ENCODE measurements at regions not wholly inside any gene's neighbourhood (a gene's known extent, or its start where the extent isn't known, plus 50 kb on each side); places are given as distances from the start of the nearest gene placed in this dataset.
"Not testable (repeated sequence)": the region's sequence is repeated elsewhere in the genome, so short reads cannot be mapped to it uniquely, and the experiment has no call there.

DNA sequence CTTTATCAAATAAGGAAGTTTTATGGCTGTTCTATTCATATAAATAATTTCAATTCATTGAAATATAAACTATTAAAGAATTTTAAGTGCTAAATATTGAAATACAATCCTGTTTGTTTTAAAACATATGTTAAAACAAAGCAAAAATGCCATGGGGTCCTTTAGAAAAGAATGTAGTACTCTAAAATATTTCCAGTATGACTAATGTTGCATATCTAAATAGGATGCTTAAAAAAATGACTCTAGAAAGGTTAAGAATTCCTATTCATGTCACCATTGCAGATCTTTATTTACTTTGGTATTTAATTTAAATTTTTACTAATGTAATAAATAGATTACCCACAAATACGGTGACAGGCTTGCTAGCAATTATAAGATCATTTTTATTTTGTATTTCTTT is 132.3 kb downstream of the ZNF608 start:
- no peak for DNase-seq

DNA sequence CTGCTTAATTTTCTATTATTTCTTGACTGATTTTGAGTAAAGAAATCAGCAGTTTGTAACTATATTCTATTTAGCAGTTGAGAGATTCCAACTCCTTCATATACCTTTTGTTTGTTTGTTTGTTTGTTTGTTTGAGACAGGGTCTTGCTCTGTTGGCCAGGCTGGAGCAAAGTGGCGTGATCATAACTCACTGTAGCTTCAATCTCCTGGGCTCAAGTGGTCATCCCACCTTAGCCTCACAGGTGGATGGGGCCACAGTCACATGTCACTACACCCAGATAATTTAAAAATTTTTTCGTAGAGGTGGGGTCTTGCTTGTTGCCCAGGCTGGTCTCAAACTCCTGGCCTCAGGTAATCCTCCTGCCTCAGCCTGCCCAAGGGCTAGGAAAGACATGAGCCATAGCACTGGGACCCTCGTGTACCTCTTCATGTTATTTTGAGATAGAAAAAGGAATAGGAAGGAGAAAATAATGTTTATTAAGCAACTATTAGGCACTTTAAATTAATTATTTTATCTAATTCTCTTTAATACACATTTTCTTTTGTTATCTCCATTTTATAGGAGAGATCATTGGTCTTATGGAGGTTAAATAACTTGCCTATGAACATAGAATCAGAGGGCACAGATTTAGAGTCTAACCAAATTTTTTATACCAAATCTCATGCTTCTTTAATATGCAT is 133.0 kb downstream of the ZNF608 start:
- DNase-seq = no peak

DNA sequence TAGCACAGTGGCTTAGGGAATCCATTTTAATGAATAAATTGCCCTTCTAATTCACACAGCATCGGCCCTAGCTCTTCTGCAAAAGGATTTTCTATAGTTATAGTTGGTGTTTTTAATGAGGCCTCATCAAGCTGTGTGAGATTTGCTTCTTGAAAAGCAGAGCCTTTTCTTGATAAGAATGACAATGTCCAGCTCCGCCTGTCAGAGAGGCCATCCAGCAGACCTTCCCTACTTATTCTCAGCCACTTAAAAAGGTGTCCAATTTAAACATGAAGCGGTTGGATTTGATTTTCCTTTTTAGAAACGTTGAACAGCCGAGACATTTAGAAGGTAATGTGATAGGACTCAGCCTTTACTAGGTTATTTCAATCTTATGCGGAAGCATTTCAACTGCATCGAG is 134.4 kb downstream of the ZNF608 start:
- no peak for DNase-seq

DNA sequence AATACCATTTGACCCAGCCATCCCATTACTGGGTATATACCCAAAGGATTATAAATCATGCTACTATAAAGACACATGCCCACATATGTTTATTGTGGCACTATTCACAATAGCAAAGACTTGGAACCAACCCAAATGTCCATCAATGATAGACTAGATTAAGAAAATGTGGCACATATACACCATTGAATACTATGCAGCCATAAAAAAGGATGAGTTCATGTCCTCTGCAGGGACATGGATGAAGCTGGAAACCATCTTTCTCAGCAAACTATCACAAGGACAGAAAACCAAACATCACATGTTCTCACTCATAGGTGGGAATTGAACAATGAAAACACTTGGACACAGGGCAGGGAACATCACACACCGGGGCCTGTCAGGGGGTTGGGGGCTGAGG is 135.2 kb downstream of the ZNF608 start:
- DNase-seq = not testable (repeated sequence)

DNA sequence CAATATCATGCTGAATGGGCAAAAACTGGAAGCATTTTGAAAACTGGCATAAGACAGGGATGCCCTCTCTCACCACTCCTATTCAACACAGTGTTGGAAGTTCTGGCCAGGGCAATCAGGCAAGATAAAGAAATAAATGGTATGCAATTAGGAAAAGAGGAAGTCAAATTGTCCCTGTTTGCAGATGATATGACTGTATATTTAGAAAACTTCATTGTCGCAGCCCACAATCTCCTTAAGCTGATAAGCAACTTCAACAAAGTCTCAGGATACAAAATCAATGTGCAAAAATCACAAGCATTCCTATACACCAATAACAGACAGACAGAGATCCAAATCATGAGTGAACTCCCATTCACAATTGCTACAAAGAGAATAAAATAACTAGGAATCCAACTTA is 136.8 kb downstream of the ZNF608 start:
- not testable (repeated sequence) for DNase-seq

DNA sequence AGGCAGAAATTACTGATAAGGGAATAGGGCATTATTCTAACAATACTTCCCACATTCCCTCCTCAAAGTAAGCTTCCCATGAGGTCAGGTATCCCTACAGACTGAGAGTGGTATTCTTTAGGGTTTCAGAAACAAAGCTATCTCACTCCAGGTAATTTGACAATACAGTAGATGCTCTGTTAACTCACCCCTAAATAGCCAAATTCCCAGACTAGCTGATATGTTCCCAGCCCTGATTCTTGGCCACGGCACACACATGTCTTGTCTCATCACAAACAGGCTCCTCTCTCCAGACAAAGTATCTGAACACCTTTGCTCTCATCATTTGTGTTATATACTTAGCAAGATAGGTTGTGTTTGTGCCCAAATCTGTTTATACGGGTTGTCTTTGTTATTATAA is 139.9 kb downstream of the ZNF608 start:
- no peak for DNase-seq

DNA sequence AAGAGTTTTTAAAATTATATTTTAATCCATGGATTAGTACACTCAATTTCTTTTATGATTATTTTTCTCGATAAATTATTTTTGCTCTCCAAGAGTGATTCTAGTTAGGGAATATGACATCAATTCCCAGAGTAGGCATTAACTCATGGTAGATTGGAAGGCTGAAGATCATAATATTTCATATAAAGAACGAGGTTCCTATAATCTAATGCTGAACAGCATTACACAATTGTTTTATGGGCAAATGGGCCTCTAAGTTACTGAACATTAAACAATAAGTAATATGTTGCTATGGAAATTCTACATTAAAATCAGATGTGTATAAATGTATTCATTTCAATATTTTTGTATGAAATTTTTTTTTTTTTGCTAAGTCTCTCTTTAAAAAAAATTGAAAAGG is 140.3 kb downstream of the ZNF608 start:
- no peak for DNase-seq

DNA sequence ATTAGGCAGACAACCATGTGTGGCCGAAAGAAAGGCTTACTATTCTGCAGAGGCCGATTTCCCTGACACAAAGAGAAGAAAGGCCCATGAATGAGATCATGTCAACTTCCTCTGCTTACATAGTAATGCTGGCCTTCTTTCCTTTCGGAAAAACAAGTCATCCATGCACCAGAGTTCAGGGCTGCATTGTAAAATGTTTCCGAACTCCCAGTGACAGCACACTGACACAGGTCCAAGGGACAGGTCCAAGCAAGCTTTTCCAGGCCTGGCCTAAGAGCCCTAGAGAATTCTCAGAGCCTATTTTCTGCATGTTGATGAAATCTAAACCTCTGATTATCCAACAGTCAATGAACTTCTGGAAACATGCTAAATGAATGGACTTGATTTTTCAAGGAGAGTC is 140.9 kb downstream of the ZNF608 start:
- no peak for DNase-seq

DNA sequence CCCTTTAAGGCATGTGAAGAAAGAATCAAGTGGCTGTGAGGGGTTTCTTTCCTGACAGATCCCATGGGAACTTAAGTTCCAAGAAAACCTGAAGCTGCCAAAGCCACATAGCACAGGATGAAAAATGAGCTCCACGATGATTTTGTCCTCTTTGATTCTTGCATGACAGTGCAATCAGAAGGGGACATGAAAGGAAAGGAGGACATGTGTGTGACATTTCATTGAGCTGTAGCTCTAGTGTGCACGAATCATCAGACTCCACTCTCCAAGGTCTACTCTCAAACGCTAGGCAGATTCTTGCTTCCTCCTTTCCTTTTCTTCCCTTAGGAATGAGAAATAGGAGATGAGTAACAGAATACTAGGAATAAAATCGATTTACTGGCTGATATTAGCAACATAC is 142.0 kb downstream of the ZNF608 start:
- DNase-seq = no peak

DNA sequence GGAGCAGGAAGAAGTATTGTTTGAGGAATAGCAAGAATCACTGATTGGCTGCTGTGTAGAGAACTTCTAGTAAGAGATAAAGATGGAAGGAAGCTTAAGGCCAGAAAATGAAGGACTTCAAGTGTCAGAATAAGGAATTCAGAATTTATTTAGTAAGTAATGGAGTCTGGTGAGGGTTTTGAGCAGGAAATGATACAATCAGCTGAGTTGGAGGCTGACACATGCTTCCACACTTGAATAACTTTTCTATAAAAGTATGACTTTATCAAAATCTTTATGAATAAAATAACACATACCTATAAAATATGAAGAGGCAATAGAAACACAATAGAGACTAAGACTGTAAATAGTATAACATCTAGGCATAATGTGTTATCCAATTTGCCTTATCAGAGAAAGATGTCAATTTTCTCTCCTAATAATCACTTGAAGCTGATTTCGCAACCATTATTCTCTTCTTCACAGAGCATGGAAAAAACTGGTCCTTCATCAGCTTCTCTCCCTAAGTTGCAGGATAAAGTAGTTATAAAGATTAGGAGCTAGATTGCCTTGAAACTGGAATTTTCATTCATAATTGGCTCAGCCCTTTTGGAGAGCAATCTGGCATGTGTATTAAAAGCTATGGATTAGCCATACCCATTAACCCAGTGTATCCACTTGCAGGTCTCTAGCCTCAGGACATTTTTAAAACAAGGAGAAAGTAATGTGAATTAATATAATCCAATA is 143.4 kb downstream of the ZNF608 start:
- DNase-seq = no peak

DNA sequence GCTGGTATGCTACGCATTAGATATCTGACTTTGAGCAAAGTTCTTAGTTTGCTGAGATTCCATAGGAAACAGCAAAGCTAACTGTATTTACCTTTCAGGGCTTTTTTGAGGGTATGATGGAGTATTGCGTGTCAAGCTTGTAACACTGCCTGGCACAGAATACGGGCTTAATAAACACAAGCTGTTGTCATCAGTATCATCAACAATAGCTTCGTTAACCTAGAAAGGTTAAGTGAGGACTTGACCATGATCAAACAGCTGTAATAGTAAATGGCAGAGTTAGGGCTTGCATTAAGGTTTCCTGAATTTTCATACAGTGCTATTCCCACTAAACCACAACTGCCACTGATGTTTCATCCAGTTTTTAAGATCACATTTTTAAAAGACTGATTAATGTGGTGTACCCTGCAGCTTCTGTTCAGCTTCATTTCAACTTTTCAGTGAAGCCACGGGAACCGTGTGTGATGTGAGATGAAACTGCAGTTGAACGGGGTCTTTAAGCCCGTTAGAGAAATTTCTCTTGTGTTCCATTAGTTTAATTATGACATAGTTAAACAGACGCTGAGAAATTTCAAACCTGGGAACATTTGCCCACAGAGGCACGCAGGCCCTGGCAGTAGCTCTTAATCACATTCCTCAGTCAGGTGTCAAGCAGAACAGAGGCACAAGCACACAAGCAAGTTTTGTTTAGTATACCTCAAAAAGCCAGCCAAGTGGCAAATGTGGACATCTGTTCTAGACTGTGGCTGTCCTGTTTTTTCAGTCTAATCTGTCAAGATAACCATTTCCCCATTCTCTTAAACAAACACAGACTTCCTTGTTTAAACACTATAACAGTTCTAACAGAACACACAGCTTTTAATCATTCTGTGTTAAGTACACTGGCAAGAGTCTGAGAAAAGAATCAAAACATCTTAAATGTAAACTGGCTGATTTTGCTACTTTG is 147.1 kb downstream of the ZNF608 start:
- no peak for DNase-seq

DNA sequence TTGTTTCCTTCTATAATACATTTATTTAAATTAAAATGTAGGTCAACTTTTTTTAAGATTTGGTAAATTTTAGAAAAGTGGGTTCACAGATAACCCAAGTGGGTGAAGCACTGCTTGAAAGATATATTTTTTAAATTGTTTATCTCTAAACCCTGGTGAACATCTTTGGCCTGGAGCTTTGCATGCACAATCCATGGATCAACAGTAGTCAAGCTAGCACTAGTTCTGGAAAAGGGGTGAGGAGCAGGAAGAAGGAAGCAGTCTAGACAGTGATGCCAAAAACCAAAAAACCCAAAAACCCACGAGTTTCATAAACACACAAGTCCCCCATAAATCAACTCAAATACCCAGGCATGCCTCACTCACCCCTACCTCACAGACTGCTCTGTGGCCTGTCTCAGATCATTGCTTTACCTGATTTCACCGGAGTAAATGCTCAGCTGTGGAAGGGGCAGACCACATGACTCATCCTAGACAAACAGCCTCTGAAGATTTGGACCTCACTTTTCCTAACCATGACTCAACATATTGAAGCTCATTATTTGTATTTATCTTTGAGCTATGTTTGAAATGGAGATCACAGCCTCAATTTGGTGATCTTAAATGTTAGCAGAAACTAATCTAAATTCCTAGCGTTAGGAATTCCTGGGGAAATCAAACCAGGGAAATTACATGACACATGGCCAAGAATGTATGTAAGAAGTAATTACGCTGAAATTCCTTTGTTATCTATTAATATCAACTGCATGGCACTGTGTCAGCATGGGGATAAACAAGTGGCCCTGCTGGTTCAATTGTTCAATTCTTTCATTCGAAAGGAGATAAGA is 149.6 kb downstream of the ZNF608 start:
- no peak for DNase-seq

DNA sequence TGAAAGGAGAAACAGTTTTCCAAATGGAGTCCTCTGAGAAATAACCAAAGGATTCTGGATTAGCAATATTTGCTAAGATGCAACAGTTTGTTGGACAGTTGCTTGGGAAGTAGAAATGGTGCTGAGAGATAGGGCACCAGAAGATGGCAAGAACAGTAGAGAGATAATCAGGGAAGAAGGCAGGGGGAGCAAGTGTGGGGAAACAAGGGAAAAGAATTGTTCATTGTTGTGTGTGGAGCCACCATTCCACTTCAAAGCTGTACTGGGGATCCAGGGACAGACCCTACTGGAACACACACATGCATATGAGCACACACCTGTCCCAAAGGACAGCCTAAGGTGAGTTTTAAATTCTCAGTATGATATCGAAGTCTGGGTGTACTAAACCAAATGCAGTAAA is 152.5 kb downstream of the ZNF608 start:
- DNase-seq = no peak

DNA sequence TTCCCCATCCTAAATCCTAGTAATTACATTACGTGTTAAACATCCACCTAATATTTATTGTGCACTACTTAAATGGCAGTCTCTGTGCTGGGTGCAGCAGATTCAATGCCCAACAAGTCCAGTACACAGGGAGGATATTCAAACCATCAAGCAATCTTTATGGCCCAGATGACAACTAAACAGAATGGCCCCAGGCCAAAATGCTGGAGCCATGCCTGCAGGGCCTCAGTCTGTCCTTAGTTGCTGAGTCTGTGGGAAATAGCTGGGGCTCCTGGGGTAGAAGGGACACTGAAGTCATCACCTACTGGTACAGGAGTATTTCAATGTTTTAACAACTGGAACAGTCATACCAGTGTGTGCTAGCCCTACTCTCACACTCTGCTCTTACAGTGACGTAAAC is 153.5 kb downstream of the ZNF608 start:
- DNase-seq = no peak

DNA sequence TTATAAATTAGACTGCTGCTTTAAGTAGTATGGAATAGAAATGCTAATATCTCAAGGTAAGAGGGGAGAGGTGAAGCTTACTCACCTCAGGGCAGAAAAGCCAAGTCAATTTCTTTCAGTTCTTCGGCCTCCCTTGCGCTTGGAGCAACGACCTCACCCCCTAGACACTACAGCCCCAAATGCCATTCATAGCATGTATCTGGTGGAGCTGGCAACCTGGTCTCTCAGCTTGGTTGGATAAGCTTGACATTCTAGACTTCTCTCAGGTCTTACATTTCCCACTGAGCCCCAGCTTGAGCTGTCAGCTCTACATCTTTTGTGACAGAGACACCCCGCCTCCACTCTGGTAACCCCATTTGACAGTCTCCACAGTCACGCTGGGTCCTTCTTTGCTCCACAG is 154.9 kb downstream of the ZNF608 start:
- DNase-seq = no peak

DNA sequence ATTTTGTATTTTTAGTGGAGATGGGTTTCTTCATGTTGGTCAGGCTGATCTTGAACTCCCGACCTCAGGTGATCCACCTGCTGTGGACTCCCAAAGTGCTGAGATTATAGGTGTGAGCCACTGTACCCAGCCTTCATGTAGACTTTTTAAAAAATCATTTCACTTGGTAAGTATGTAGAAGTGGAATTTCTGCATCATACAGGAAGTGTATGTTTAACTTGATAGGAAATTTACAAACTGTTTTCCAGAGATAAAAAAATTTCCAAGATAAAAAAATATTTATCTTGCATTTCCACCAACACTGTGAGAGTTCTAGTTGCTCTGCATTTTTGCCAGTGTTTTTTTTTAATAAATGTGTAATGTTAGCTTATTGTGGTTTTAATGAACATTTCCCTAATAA is 155.8 kb downstream of the ZNF608 start:
- DNase-seq = no peak

DNA sequence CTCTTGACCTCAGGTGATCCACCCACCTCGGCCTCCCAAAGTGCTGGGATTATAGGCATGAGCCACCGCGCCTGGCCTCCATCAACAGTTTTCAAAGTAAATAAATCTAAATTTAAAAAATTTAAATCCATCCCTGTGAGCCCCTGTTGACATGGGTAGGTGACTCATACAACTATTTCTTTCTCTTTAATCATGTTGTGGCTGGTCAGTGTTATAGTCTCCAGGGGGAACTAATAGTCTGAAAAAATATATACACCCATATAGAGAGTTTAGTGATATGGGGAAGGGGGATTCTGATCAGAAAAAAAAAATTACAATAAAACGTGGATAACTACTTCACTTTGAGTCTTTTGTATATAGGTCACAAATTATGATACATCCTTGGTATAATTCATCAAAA is 159.2 kb downstream of the ZNF608 start:
- no peak for DNase-seq

DNA sequence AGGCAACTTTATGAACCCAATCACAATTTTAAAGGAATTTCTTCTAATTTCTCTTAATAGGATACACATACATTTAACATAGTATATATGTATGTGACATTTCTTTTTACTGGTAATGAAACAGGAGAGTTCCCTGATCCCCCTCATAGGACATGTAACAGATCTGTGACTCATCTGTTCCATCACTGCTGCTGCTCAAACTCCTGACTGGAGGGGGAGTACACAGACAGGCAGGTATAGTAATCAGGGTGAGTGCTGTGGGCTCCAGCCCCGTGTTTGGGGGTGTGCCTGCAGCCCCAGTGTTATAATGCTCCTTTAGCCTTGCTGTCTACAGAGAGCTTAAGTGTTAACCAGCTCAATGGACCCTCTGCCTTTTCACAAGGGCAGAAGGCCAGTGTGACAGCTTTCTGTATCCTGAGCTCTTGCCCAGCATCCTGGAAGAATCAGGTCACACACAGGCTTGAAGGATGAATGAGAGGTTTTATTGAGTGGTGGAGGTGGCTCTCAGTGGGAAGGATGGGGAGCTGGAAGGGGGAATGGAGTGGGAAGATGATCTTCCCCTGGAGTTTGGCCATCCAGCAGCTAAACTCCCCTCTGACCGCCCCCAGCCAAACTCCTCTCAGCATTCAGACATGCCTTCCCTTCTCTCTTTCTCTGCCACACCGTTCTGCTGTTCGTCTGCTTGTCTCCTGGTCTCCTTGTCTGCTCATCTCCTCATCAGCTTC is 161.3 kb downstream of the ZNF608 start:
- no peak for DNase-seq

DNA sequence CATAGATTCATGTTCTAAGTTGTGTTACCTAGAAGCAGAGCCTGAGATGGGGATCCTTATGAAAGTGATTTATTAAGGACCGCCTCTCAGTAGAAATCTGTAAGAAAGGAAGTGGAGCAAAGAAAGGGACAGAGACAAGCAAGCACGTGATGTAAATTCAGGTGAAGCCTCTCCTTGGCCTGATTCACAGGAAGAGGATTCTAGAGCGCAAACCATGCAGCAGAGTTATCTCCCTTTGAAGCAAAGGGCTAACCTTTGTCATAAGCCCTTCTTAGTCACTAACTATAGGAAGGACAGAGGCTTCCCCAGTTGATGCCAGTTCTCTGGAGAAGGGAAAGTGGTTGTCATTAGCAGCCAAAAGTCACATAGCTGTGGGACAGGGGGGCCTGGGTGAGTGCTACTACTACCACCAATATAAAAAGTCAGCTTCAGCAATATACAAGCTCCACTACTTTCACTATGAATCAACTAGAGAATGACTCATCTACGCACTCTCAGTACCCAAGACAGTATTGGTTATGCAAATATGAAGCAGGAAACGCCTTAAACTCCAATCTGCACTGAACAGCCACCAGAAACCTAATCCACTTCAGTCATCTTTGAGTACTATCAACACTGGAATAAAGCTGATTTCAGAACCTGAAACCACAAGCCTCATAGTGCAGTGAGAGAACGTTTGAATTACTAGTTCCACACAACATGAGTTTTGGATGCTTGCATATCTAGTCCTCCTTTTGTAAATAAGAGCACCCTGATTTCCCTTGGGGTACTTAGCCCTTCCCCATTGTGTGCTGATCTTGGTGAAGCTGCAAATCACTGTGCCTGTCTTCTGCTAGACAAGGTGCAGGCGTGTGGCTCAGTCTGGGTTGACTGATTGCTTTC is 162.7 kb downstream of the ZNF608 start:
- DNase-seq = peak; percentile 50

DNA sequence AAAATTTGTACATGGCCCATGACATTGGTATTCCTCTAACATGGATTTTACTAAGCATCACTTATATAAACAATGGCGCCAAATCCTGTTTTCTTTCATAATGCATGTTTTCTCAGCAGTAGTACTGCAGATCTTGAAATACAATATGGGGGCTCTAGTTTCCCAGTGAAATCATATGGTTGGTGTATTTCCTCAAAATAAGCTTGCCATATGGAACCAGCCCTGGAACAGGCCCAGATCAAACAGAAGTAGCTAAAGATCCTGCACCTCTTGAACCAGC is 163.9 kb downstream of the ZNF608 start:
- DNase-seq = no peak
